B cell (primary cell): ENCODE measurements at regions not wholly inside any gene's neighbourhood (a gene's known extent, or its start where the extent isn't known, plus 50 kb on each side); places are given as distances from the start of the nearest gene placed in this dataset.

ENCODE experiments used
- ATAC-seq: fragments of 200-7000 bp; cut with Tn5 transposase; one replicate; pipeline ENCODE4 v1.10.0; 2021; ENCODE audit warnings: low read depth, mild to moderate bottlenecking, moderate number of reproducible peaks, moderate library complexity
- CTCF ChIA-PET: fragments of 350-600 bp; sonication (Branson Sonifier 250); formaldehyde crosslinking; loops from one replicate; lab custom pipeline; 2021; ENCODE audit warnings: antibody characterized with exemption, inconsistent platforms; lab: Charles Lee
- POLR2A ChIA-PET: fragments of 350-600 bp; sonication (Branson Sonifier 250); formaldehyde crosslinking; loops from one replicate; lab custom pipeline; 2021; ENCODE audit warnings: antibody characterized with exemption; lab: Charles Lee
- DNase-seq: peaks from one replicate; pipeline ENCODE4 v3.0.0; 2013
- H2AFZ ChIP-seq: 2 replicates; pipeline ENCODE4 v1.6.1; 2012; ENCODE audit warnings: mild to moderate bottlenecking, low read depth, low read length; ENCODE audit not compliant: insufficient read depth, poor library complexity, severe bottlenecking
- H3K27ac ChIP-seq, 2 donors: 1 replicate in 1 of 2; 2 replicates in 1 of 2; pipeline ENCODE4 v1.5.1; 2012 to 2013; ENCODE audit warnings: low read length in 2 of 2, mild to moderate bottlenecking in 2 of 2, moderate library complexity in 1 of 2
- H3K27me3 ChIP-seq, 4 experiments: fragments of 200-600 bp in 1 of 4; sonication (generic) in 1 of 4; replicated peaks in 1 of 4; 1 replicate in 2 of 4; 2 replicates in 2 of 4; pipeline versions ENCODE4 v1.6.1 to v1.7.0; 2013 to 2016; ENCODE audit warnings: low read length in 3 of 4, mild to moderate bottlenecking in 2 of 4, mixed read lengths in 1 of 4, moderate library complexity in 1 of 4; ENCODE audit not compliant: insufficient read depth in 4 of 4, control insufficient read depth in 3 of 4; ENCODE audit errors: control extremely low read depth in 1 of 4
- H3K36me3 ChIP-seq, 2 experiments: replicated peaks in 1 of 2; 1 replicate in 1 of 2; 2 replicates in 1 of 2; pipeline versions ENCODE4 v1.6.1 to v1.7.1; 2013; ENCODE audit warnings: low read length in 1 of 2; ENCODE audit not compliant: insufficient read depth in 2 of 2, control insufficient read depth in 1 of 2; ENCODE audit errors: control extremely low read depth in 1 of 2, extremely low read depth in 1 of 2
- H3K4me1 ChIP-seq, 2 donors: fragments of 200-600 bp in 1 of 2; sonication (generic) in 1 of 2; 1 replicate in 1 of 2; 2 replicates in 1 of 2; pipeline versions ENCODE4 v1.5.1 to v1.6.1; 2013 to 2017; ENCODE audit warnings: low read length in 2 of 2; ENCODE audit not compliant: control insufficient read depth in 2 of 2, insufficient read depth in 2 of 2
- H3K4me2 ChIP-seq: replicated peaks from 2 replicates; pipeline ENCODE3; 2012; ENCODE audit warnings: mild to moderate bottlenecking, low read depth, low read length; ENCODE audit not compliant: poor library complexity, severe bottlenecking
- H3K4me3 ChIP-seq, 5 experiments: fragments of 200-600 bp in 1 of 5; sonication (generic) in 1 of 5; 1 replicate in 3 of 5; 2 replicates in 2 of 5; pipeline versions ENCODE4 v1.5.1 to v1.7.0; 2011 to 2016; ENCODE audit warnings: low read length in 4 of 5, mild to moderate bottlenecking in 4 of 5, low read depth in 2 of 5, control low read depth in 1 of 5, moderate library complexity in 1 of 5; ENCODE audit not compliant: insufficient read depth in 1 of 5; ENCODE audit errors: control extremely low read depth in 1 of 5, extremely low read depth in 1 of 5
- H3K79me2 ChIP-seq: fragments of 200-600 bp; sonication (generic); one replicate; pipeline ENCODE4 v1.6.0; 2016; ENCODE audit warnings: low read length; ENCODE audit not compliant: control insufficient read depth, insufficient read depth
- H3K9ac ChIP-seq: fragments of 200-600 bp; sonication (generic); 2 replicates; pipeline ENCODE4 v1.6.1; 2017; ENCODE audit warnings: mild to moderate bottlenecking, low read length, moderate library complexity
- H3K9me3 ChIP-seq, 3 donors: one replicate each; pipeline versions ENCODE4 v1.6.1 to v1.7.1; 2013; ENCODE audit warnings: low read length in 2 of 3; ENCODE audit not compliant: control insufficient read depth in 2 of 3, insufficient read depth in 1 of 3; ENCODE audit errors: control extremely low read depth in 1 of 3
- H4K20me1 ChIP-seq: 2 replicates; pipeline ENCODE4 v1.6.0; 2012; ENCODE audit warnings: mild to moderate bottlenecking, low read length; ENCODE audit not compliant: insufficient read depth, control insufficient read depth, poor library complexity, severe bottlenecking
- H3K27ac Mint-ChIP-seq: one replicate; pipeline ENCODE4 v1.8.0; 2021; ENCODE audit warnings: mixed read lengths
- H3K27me3 Mint-ChIP-seq: one replicate; pipeline ENCODE4 v1.8.0; 2021; ENCODE audit warnings: mixed read lengths
- H3K4me1 Mint-ChIP-seq: one replicate; pipeline ENCODE4 v1.8.0; 2021; ENCODE audit warnings: mixed read lengths
- H3K4me3 Mint-ChIP-seq: one replicate; pipeline ENCODE4 v1.8.0; 2021; ENCODE audit warnings: mixed read lengths
- H3K9me3 Mint-ChIP-seq: one replicate; pipeline ENCODE4 v1.8.0; 2022; ENCODE audit warnings: mixed read lengths; ENCODE audit not compliant: insufficient read depth
- CTCF ChIP-seq: fragments of 200-600 bp; IDR thresholded peaks from one replicate; pipeline ENCODE4 v1.8.0; 2022; ENCODE audit warnings: antibody characterized with exemption, mild to moderate bottlenecking
- EZH2 ChIP-seq: IDR thresholded peaks from 2 replicates; pipeline ENCODE4 v1.6.1; 2012; ENCODE audit warnings: borderline replicate concordance, low read depth, mild to moderate bottlenecking, moderate library complexity, low read length; ENCODE audit not compliant: insufficient read depth, poor library complexity, severe bottlenecking
- WGBS: methylation state at CpG from one replicate; pipeline ENCODE4 v1.1.5; 2013; ENCODE audit warnings: missing lambda C conversion rate; ENCODE audit not compliant: insufficient coverage; 5-methylcytosine and 5-hydroxymethylcytosine counted together
- intact Hi-C: fragments of 100-400 bp; cut with micrococcal nuclease; formaldehyde crosslinking; loops from one replicate; pipeline ENCODE4 v1.10.0; 2022

- H3K4me3 Mint-ChIP-seq: no peak overlapping the region
- Histone ChIP-seq H2AFZ (no peak overlapping the region), H3K9ac (no peak overlapping the region), H3K9me3 (peaks cover 0 to 6% (median 3%) of the 10 kb centered on the region in 3 donors), H4K20me1 (no peaks in the 10 kb centered on the region), H3K4me3 (no peak overlapping the region), H3K27me3 (no peaks in the 10 kb centered on the region), H3K79me2 (no peaks in the 10 kb centered on the region), H3K36me3 (no peaks in the 10 kb centered on the region), H3K4me2 (no peak overlapping the region), H3K27ac (no peak overlapping the region), H3K4me1 (no peaks in the 10 kb centered on the region)
- H3K9me3 Mint-ChIP-seq: peaks cover 3% of the 10 kb centered on the region
- no CpG with 5 or more reads among the region's 1 CpG for WGBS
- no peak for TF ChIP-seq EZH2
- no peak for TF ChIP-seq CTCF
- DNase-seq: no peak
- H3K4me1 Mint-ChIP-seq: no peaks in the 10 kb centered on the region
- ChIA-PET CTCF (no interaction called here), POLR2A (no interaction called here)
- no peaks in the 10 kb centered on the region for H3K27me3 Mint-ChIP-seq
- ATAC-seq: no peak
- H3K27ac Mint-ChIP-seq: no peak overlapping the region
- intact Hi-C loops: no loop called here
Measured at GRCh38 chr4:31189938-31190337, 469.8 kb downstream of the PCDH7 start.

GRCh38 chr4:31190671-31191070 lies 470.5 kb downstream of the PCDH7 start:
- no peaks in the 10 kb centered on the region for H3K4me1 ChIP-seq
- POLR2A ChIA-PET: no interaction called here
- no peak for TF ChIP-seq EZH2
- TF ChIP-seq CTCF: no peak

More at GRCh38 chr4:31190671-31191070, 470.5 kb downstream of the PCDH7 start:
- Histone ChIP-seq H3K36me3 (no peaks in the 10 kb centered on the region), H3K4me3 (no peak overlapping the region), H4K20me1 (no peaks in the 10 kb centered on the region), H3K9me3 (peaks cover 0 to 3% (median 3%) of the 10 kb centered on the region in 3 donors), H2AFZ (no peak overlapping the region), H3K27ac (no peak overlapping the region), H3K4me2 (no peak overlapping the region), H3K27me3 (no peaks in the 10 kb centered on the region), H3K9ac (no peak overlapping the region), H3K79me2 (no peaks in the 10 kb centered on the region)
- intact Hi-C loops: no loop called here
- Mint-ChIP-seq H3K4me3 (no peak overlapping the region), H3K4me1 (no peaks in the 10 kb centered on the region), H3K27me3 (no peaks in the 10 kb centered on the region), H3K9me3 (peaks cover 3% of the 10 kb centered on the region), H3K27ac (no peak overlapping the region)
- ATAC-seq (no peak), DNase-seq (no peak)
- CTCF ChIA-PET: no interaction called here
